Central memory CD4-positive, alpha-beta T cell (primary cell): ENCODE measurements at regions not wholly inside any gene's neighbourhood (a gene's known extent, or its start where the extent isn't known, plus 50 kb on each side); places are given as distances from the start of the nearest gene placed in this dataset.
A peak's percentile ranks its signal among the peaks of the same experiment; 100 is the strongest.
"Not testable (repeated sequence)": the region's sequence is repeated elsewhere in the genome, so short reads cannot be mapped to it uniquely, and the experiment has no call there.

Experiments used
- DNase-seq: peaks from one replicate; pipeline ENCODE4 v3.0.0; 2022

DNA sequence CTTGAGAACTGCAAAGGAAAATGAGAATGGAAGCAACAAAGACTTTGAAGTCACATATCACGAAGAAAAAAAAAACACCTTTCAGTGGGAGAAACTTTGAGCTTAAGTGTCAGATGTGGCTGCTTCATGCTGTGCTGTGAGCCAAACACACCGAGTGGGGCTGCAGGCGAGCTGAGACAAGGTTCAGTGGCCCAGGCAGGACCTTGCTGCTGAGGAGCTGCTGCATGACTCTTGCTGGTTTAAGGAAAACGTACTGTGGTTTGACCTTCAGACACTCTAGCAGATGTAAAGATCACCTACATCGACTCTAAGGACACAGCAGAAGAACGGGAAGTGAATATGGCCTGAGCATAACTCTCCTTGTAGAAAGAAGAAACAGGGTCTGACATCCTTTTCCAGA, 118.1 kb upstream of the OR4E1 start:
- DNase-seq: no peak

DNA sequence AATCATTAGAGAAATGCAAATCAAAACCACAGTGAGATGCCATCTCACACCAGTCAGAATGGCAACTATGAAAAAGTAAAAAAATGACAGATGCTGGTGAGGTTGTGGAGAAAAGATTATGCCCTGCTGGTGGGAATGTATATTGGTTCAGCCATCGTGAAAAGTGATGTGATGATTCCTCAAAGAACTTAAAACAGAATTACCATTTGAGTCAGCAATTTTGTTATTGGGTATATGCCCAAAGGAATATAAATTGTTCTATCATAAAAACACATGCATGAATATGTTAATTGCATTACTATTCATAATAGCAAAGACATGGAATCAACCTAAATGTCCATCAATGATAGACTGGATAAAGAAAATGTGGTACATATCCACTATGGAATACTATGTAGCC, 115.1 kb upstream of the OR4E1 start:
- not testable (repeated sequence) for DNase-seq

DNA sequence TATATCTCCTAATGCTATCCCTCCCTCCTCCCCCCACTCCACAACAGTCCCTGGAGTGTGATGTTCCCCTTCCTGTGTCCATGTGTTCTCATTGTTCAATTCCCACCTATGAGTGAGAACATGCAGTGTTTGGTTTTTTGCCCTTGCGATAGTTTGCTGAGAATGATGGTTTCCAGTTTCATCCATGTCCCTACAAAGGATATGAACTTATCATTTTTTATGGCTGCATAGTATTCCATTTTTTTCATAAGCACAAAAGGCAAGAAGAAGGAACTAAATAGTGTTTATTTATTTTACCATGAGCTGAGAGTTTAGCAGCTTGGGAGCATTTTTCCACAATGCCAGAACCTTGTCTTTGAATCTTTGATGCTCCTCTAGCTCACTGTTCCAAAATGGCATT, 113.6 kb upstream of the OR4E1 start:
- DNase-seq: not testable (repeated sequence)

- no peak for DNase-seq
Observed at GRCh38 chr14:21781543-21781942, 107.9 kb upstream of the OR4E1 start.

- no peak for DNase-seq
Observed at GRCh38 chr14:21780429-21781084, 106.9 kb upstream of the OR4E1 start.

DNA sequence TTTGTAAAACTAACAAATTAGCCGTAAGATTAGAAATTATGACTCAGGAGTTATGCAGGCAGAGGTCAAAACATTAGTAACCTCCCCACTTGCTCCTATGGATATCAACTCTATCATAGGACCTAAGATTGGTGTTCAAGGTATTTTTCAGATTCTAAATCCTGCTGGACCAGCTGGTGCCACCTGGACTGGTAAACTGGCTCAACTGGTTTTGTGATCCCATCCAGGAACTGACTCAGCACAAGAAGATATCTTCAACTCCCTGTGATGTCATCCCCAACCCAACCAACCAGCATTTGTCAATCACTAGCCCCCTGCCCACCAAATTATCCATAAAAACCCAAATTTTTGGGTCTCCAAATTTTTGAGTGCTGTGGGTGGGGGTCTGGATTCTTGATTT, 98.1 kb upstream of the OR4E1 start:
- no peak for DNase-seq

GRCh38 chr14:21768875-21769257, 95.2 kb upstream of the OR4E1 start:
- no peak for DNase-seq

DNA sequence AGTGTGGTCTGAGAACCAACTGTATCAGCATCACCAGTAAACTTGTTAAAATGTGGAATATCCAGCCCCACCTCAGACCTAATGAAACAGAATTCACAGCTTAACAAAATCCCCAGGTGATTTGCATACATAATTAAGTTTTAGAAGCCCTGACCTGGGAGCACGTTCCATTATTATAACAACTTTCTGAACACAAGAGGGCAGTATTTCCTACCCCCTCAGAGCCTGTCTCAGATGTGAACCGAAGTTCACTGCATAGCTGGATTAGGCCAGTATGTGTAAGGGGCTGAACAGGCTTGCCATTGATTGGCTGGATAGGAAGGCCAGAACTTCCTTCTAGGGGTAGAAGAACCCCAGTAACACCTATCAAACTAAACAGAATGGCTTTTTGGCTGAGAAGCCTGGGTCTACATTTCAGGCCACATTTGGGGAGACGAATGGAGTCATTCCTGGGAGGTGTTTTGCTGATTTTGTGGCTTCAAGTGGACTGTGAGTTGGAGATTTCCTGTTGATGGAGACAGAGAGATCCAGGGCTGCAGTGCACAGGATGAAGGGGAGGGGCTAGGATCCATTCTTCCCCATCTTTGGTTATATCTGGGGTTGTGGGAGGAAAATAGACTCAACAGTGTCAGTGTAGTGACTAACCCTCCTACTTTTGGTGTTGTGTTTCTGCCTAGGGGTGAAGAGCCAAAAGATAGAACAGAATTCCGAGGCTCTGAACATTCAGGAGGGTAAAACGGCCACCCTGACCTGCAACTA, 94.7 kb upstream of the OR4E1 start:
- DNase-seq: peak; percentile 28

GRCh38 chr14:21760360-21760759, 86.7 kb upstream of the OR4E1 start:
- not testable (repeated sequence) for DNase-seq

GRCh38 chr14:21749306-21749868, 75.8 kb upstream of the OR4E1 start:
- DNase-seq: peak; percentile 20

- DNase-seq: peak; percentile 43
Observed at GRCh38 chr14:21748869-21749303, 75.3 kb upstream of the OR4E1 start.

DNA sequence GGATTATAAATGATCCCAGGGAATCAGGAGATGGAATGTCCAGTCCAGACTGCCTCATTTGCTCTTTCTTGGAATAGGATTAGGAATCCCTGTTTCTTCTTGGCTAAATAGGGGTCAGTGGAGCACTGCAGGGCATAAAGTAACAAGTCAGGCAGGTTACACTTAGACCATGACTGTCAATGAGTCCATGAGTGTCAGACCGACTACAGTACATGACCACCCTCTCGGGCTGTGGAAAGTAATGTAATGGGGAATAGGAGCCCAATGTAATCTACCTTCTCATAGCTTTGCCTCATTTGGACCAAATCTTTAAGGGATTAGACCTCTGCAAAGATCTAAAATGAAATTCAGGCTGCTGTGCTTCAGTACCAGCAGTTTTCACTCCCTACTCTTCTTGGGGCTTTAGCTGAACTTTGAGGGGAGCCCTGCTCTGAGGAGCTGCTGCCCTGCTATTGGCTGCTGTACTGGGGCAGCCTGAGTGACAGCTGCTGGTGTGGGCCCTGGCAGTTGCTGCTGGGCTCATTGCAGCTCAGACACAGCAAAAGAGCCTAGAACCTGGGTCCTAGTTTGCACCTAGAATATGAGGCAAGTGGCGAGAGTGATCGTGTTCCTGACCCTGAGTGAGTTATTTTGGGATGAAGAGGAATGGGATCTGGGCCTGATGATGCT, 62.2 kb upstream of the OR4E1 start:
- DNase-seq: no peak

DNA sequence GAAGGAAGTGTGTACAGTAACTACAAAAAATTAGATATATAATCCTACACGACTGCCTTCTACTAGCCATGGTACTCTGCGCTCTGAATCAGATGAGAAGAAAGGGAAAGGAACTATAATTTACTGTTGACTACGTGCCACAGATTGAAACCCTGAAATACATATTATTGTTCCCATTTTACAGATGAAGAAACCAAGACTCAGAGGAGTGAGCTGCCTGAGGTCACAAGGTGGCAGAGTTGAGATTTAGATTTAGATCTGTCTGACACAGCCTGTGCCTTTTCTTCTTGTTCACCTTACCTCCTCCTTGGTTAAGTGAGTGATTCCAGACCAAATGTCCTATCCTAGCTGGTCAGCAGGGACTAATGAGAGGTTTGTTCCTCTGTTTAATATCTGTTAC, 61.6 kb upstream of the OR4E1 start:
- no peak for DNase-seq

- DNase-seq: peak; percentile 56
Observed at GRCh38 chr14:21734457-21735074, 60.9 kb upstream of the OR4E1 start.

DNA sequence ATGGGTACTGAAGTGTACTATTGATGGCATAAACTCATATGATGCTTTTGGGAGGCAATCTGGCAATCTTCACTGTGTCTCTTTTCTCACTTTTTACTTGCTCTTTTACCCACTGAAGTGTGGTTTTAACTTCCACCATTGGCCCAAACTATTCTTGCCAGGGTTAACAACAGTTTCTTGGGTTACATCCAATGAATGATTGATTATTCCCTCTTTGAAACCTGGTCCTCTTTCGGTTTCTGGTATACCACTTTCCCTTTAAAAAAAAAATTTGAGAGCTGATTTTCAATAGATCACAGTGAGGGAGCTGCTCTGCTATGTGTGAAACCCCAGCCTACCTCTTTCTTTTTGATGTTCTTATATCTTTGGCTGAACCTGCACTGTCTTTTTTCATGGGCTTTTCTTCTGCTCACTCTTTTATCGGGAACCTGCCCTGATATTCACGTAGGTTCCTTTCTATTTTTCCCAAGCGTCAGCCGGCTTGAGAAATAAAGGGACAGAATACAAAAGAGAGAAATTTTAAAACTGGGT, 56.1 kb upstream of the OR4E1 start:
- DNase-seq: no peak

- DNase-seq: no peak
Observed at GRCh38 chr14:21725250-21725649, 51.6 kb upstream of the OR4E1 start.

DNA sequence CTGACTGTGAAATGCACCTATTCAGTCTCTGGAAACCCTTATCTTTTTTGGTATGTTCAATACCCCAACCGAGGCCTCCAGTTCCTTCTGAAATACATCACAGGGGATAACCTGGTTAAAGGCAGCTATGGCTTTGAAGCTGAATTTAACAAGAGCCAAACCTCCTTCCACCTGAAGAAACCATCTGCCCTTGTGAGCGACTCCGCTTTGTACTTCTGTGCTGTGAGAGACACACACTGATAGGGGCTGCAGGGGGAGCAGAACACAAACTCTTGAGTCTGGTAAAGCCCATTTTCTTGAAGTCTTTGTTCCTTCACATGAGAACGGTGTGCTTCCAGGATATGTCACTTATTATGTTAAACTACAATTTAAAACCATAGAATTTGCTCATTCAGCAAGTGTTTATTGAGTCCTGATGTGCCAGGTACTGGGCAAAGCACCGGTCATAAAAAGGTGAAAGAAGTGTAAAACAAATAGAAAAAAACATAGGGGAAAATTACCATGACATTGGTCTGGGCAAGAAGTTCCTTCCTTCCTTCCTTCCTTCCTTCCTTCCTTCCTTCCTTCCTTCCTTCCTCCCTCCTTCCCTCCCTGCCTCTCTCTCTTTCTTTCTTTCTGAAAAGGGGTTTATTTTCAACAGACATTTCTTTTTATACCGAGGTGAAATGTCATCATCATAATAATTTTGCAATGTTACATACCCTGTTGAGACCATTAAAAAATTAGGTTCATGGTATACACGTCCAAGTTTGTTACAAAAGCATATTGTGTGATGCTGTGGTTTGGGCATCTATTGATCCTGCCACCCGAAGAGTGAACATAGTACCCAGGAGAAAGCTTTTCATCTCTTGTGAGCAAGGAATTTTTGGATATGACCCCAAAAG, 50.7 kb upstream of the OR4E1 start:
- no peak for DNase-seq

- peak; percentile 31 for DNase-seq
Observed at GRCh38 chr14:21723431-21724045, 49.9 kb upstream of the OR4E1 start.
